ENCODE measurements at regions not wholly inside any gene's neighbourhood (a gene's known extent, or its start where the extent isn't known, plus 50 kb on each side); places are given as distances from the start of the nearest gene placed in this dataset.
A peak's percentile ranks its signal among the peaks of the same experiment; 100 is the strongest.

DNA sequence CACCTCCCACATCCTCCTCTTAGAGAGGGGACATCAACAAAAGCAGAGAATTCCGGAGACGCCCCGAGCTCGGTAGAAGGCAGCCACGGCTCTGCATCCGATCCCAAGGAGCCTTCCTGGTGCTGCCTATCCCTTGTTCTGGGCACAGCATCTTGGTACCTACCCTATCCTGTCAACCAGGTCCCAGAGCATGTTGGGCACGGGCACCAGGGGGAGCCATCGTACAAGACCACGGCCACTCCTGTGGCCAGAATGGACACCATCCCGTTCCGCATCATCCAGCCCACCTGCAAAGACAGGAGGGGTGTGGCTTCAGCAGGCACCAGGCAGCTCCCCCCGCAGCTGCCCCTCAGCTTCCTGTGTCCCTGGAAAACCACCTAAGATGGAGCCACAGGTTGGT lies 62.7 kb upstream of the ZNF354A start:
- TF ChIP-seq, protein P1, sequence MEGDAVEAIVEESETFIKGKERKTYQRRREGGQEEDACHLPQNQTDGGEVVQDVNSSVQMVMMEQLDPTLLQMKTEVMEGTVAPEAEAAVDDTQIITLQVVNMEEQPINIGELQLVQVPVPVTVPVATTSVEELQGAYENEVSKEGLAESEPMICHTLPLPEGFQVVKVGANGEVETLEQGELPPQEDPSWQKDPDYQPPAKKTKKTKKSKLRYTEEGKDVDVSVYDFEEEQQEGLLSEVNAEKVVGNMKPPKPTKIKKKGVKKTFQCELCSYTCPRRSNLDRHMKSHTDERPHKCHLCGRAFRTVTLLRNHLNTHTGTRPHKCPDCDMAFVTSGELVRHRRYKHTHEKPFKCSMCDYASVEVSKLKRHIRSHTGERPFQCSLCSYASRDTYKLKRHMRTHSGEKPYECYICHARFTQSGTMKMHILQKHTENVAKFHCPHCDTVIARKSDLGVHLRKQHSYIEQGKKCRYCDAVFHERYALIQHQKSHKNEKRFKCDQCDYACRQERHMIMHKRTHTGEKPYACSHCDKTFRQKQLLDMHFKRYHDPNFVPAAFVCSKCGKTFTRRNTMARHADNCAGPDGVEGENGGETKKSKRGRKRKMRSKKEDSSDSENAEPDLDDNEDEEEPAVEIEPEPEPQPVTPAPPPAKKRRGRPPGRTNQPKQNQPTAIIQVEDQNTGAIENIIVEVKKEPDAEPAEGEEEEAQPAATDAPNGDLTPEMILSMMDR (IDR thresholded peaks at IDR 0.05), result peak in 3 of 6 experiments; percentile 24 to 41 (median 33)
- TF ChIP-seq POLR2AphosphoS5 (IDR thresholded peaks at IDR 0.05), result no peak
